Stimulated activated CD8-positive, alpha-beta memory T cell treated with anti-CD3 and anti-CD28 coated beads, Interleukin-7, amount 100 ng/mL, for 48 hours (primary cell): ENCODE measurements at regions not wholly inside any gene's neighbourhood (a gene's known extent, or its start where the extent isn't known, plus 50 kb on each side); places are given as distances from the start of the nearest gene placed in this dataset.

ENCODE experiments used
- DNase-seq, 2 donors: peaks; one replicate each; pipeline ENCODE4 v3.0.0-alpha.2; 2020; ENCODE audit warnings: low read depth in 1 of 2; ENCODE audit errors: extremely low read depth in 1 of 2

DNA sequence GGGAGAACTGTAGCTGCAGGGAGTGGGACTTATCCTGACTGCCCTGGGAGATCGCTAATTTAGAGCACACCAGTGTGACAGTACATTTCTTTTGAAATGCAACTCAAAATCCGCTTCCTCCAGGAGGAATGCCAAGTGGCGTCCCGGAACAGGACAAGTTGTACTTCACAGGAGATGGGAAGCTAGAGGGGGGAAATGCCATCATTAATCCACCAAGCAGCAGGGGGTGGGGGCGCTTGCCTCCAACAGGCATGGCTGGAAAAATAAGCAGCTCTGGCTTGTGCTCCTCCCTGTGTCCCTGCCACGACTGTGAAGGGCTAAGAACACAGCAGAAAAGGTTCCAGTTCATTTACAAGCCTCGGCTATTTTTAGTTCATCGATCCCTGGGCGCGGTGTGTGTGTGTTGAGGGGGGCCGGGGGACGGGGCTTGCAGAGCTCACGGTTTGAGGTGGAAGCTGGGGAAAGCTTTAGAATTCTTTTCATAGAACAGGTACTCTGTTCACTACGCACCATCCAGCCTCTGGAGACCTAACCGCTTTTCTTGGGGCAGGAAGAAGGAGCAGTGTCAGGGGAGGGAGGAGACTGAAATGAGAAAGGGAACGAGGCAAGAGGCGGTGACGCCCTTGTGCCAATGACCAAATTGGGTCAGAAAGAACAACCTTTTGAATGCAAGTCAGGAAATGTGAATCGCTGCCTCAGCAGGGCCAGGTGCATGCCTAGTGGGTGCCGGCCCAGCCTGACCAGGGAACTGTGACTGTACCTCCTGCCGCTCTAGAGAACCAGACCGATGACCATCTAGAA, 51.8 kb upstream of the DGKG start:
- no peak for DNase-seq

GRCh38 chr3:186411994-186412393, 50.0 kb upstream of the DGKG start:
- DNase-seq = peak in 1 of 2 donors; percentile 32
